Epithelial cell of esophagus (primary cell): ENCODE measurements at regions not wholly inside any gene's neighbourhood (a gene's known extent, or its start where the extent isn't known, plus 50 kb on each side); places are given as distances from the start of the nearest gene placed in this dataset.
"Not testable (repeated sequence)": the region's sequence is repeated elsewhere in the genome, so short reads cannot be mapped to it uniquely, and the experiment has no call there.

Experiments
- DNase-seq: peaks from one replicate; pipeline ENCODE4 v3.0.0; 2010; ENCODE audit warnings: low read depth
- H3K4me3 ChIP-seq: 2 replicates; pipeline ENCODE4 v1.5.1; 2011; ENCODE audit warnings: mild to moderate bottlenecking, low read length, control low read depth
- CTCF ChIP-seq: IDR thresholded peaks from 2 replicates; pipeline ENCODE4 v1.5.1; 2011; ENCODE audit warnings: low read depth, mild to moderate bottlenecking, low read length, control low read depth, inconsistent platforms; ENCODE audit not compliant: insufficient read depth; ENCODE audit errors: missing control alignments

GRCh38 chr9:117932585-117932984, 228.4 kb downstream of the TLR4 start:
- no peak for DNase-seq
- H3K4me3 ChIP-seq, result no peak overlapping the region
- no peak for TF ChIP-seq CTCF

GRCh38 chr9:117936185-117937130, 232.3 kb downstream of the TLR4 start:
- DNase-seq, result no peak
- no peak overlapping the region for H3K4me3 ChIP-seq
- TF ChIP-seq CTCF, result no peak

- H3K4me3 ChIP-seq, result no peak overlapping the region
- TF ChIP-seq CTCF, result no peak
- no peak for DNase-seq
These were observed 233.9 kb downstream of the TLR4 start for GRCh38 chr9:117938086-117938485.

- TF ChIP-seq CTCF, result no peak
- H3K4me3 ChIP-seq, result no peak overlapping the region
- DNase-seq, result no peak
These were observed 234.7 kb downstream of the TLR4 start for GRCh38 chr9:117938896-117939295.

- DNase-seq, result peak; percentile 19
- H3K4me3 ChIP-seq, result not testable (repeated sequence)
These were observed 240.5 kb downstream of the TLR4 start for GRCh38 chr9:117944750-117945149.

- TF ChIP-seq CTCF, result no peak
- H3K4me3 ChIP-seq, result no peak overlapping the region
- peak; percentile 55 for DNase-seq
These were observed 241.1 kb downstream of the TLR4 start for GRCh38 chr9:117945286-117945685.

- no peak for TF ChIP-seq CTCF
- H3K4me3 ChIP-seq, result no peak overlapping the region
- DNase-seq, result no peak
These were observed 246.9 kb downstream of the TLR4 start for GRCh38 chr9:117951127-117951526.
